ENCODE measurements at regions not wholly inside any gene's neighbourhood (a gene's known extent, or its start where the extent isn't known, plus 50 kb on each side); places are given as distances from the start of the nearest gene placed in this dataset.

DNA sequence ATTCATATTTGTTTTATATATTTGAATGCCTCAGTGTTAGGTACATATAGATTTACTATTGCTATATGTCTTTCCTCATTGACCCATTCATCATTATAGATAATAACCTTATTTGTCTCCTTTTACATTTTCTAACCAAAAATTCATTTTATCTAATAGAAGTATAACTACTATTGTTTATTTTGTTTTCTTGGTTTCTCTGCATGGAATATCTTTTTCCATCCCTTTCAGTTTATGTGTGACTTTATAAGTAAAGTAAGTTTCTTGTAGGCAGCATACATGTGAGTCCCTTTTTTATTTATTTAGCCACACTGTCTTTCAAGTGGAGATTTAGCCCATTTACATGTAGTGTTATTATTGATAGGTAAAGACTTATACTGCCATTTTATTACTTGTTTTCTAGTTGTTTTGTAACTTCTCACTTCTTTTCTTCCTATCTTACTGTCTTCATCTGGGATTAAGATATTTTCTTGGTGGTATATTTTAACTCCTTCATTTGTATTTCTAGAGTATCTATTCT is 572.0 kb upstream of the MAN1A1 start:
- Mint-ChIP-seq H3K4me3 (no peak overlapping the region), H3K9me3 (peaks cover 66% of the 10 kb centered on the region), H3K36me3 (ENCODE audit: low read depth) (peaks cover 10% of the 10 kb centered on the region), H3K4me1 (no peaks in the 10 kb centered on the region), H3K27me3 (ENCODE audit: low read depth, poor library complexity) (no peaks in the 10 kb centered on the region), H3K27ac (no peak overlapping the region)
- TF ChIP-seq CTCF (IDR thresholded peaks at IDR 0.05), result no peak
- DNase-seq, result no peak

GRCh38 chr6:119917186-119917585 is 567.6 kb upstream of the MAN1A1 start:
- peaks cover 24% of the 10 kb centered on the region for H3K9me3 Mint-ChIP-seq
- no peak overlapping the region for H3K4me3 Mint-ChIP-seq
- no peaks in the 10 kb centered on the region for H3K4me1 Mint-ChIP-seq
- no peak for TF ChIP-seq CTCF (IDR thresholded peaks at IDR 0.05)
- H3K36me3 Mint-ChIP-seq (ENCODE audit: low read depth), result no peaks in the 10 kb centered on the region
- no peaks in the 10 kb centered on the region for H3K27me3 Mint-ChIP-seq (ENCODE audit: low read depth, poor library complexity)
- no peak overlapping the region for H3K27ac Mint-ChIP-seq
- no peak for DNase-seq

- H3K36me3 Mint-ChIP-seq (ENCODE audit: low read depth), result no peaks in the 10 kb centered on the region
- no peak overlapping the region for H3K4me3 Mint-ChIP-seq
- TF ChIP-seq CTCF (IDR thresholded peaks at IDR 0.05), result no peak
- H3K9me3 Mint-ChIP-seq, result peaks cover 12% of the 10 kb centered on the region
- no peaks in the 10 kb centered on the region for H3K27me3 Mint-ChIP-seq (ENCODE audit: low read depth, poor library complexity)
- DNase-seq, result no peak
- H3K4me1 Mint-ChIP-seq, result no peaks in the 10 kb centered on the region
- no peak overlapping the region for H3K27ac Mint-ChIP-seq
These were observed 566.4 kb upstream of the MAN1A1 start for GRCh38 chr6:119915971-119916370.

GRCh38 chr6:119908157-119908556 is 558.6 kb upstream of the MAN1A1 start:
- H3K27ac Mint-ChIP-seq, result no peak overlapping the region
- H3K36me3 Mint-ChIP-seq (ENCODE audit: low read depth), result no peaks in the 10 kb centered on the region
- H3K27me3 Mint-ChIP-seq (ENCODE audit: low read depth, poor library complexity), result no peaks in the 10 kb centered on the region
- peaks cover 4% of the 10 kb centered on the region for H3K9me3 Mint-ChIP-seq
- H3K4me1 Mint-ChIP-seq, result no peaks in the 10 kb centered on the region
- no peak for DNase-seq
- no peak overlapping the region for H3K4me3 Mint-ChIP-seq
- no peak for TF ChIP-seq CTCF (IDR thresholded peaks at IDR 0.05)

DNA sequence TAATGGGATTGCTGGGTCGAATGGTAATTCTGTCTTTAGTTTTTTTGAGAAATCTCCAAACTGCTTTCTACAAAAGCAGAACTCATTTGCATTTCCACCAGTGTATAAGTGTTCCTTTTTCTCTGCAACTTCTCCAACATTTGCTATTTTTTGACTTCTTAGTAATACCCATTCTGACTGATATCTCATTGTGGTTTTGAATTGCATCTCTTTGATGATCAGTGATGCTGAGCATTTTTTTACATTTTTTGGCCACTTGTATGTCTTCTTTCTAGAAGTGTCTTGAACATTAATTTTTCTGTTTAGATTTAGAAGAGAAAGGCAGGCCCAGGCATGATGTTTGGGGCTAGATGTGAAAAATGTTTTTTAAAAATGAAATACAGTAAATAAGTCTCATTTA is 553.1 kb upstream of the MAN1A1 start:
- H3K27ac Mint-ChIP-seq, result no peak overlapping the region
- no peak overlapping the region for H3K4me3 Mint-ChIP-seq
- H3K27me3 Mint-ChIP-seq (ENCODE audit: low read depth, poor library complexity), result no peaks in the 10 kb centered on the region
- TF ChIP-seq CTCF (IDR thresholded peaks at IDR 0.05), result no peak
- DNase-seq, result no peak
- H3K4me1 Mint-ChIP-seq, result peaks cover 12% of the 10 kb centered on the region
- peaks cover under 1% of the 10 kb centered on the region for H3K9me3 Mint-ChIP-seq
- H3K36me3 Mint-ChIP-seq (ENCODE audit: low read depth), result no peaks in the 10 kb centered on the region

- no peak overlapping the region for H3K4me3 Mint-ChIP-seq
- H3K36me3 Mint-ChIP-seq (ENCODE audit: low read depth), result no peaks in the 10 kb centered on the region
- TF ChIP-seq CTCF (IDR thresholded peaks at IDR 0.05), result no peak
- peaks cover 4% of the 10 kb centered on the region for H3K27me3 Mint-ChIP-seq (ENCODE audit: low read depth, poor library complexity)
- H3K4me1 Mint-ChIP-seq, result peaks cover 41% of the 10 kb centered on the region
- H3K9me3 Mint-ChIP-seq, result no peaks in the 10 kb centered on the region
- DNase-seq, result no peak
- H3K27ac Mint-ChIP-seq, result no peak overlapping the region
These were observed 547.2 kb upstream of the MAN1A1 start for GRCh38 chr6:119896806-119897205.
